Activated T-cell treated with anti-CD3 and anti-CD28 coated beads, Interleukin-2, amount 50 U/mL, for 4 hours (primary cell): ENCODE measurements at regions not wholly inside any gene's neighbourhood (a gene's known extent, or its start where the extent isn't known, plus 50 kb on each side); places are given as distances from the start of the nearest gene placed in this dataset.

ENCODE experiments used
- ATAC-seq, 2 donors: fragments of 200-7000 bp; cut with Tn5 transposase; one replicate each; pipeline ENCODE4 v1.10.0; 2021
- DNase-seq: peaks from one replicate; pipeline ENCODE4 v3.0.0-alpha.2; 2020
- H3K27me3 Mint-ChIP-seq: one replicate; pipeline ENCODE4 v1.8.0; 2021; ENCODE audit warnings: low read depth, mixed read lengths
- H3K36me3 Mint-ChIP-seq: one replicate; pipeline ENCODE4 v1.8.0; 2022; ENCODE audit warnings: mixed read lengths; ENCODE audit not compliant: insufficient read depth
- H3K4me1 Mint-ChIP-seq: one replicate; pipeline ENCODE4 v1.8.0; 2021; ENCODE audit warnings: low read depth, mixed read lengths
- H3K4me3 Mint-ChIP-seq: one replicate; pipeline ENCODE4 v1.8.0; 2021; ENCODE audit warnings: mild to moderate bottlenecking, moderate library complexity, mixed read lengths
- H3K9me3 Mint-ChIP-seq: one replicate; pipeline ENCODE4 v1.8.0; 2021; ENCODE audit warnings: mixed read lengths

DNA sequence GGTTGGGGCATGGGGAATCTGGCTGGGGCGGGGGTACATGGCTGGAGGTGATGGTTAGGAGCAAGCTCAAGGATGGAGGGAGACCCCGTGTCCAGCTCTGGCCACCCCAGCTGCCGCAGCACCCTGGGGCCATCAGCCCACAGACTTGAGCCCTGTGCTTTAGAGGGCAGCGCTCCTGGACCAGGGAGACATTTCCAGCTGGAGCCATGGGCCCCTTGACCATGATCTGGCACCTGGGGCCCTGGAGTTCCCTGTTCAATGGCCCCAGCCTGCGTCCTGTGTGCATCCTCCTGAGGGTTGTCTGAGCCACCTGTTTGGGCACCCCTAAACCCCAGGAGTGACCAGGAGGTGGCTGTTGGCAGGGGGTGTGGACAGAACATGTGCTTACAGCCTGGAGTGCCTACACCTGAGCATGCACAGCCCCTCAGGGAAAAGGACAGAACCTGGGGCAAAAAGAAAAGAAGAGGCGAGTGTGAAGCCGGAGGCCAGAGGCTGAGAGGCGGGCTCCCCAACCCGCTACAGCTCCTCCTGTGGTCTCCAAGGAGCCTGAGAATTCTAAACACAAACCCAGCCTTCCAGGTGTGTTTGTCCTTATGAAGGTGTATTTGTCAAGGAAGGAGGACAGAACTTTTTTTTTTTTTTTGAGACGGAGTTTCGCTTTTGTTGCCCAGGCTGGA is 126.7 kb downstream of the C9orf50 start:
- no peak for ATAC-seq
- Mint-ChIP-seq H3K4me1 (peaks cover 47% of the 10 kb centered on the region), H3K4me3 (no peak overlapping the region), H3K36me3 (peaks cover 6% of the 10 kb centered on the region), H3K27me3 (no peaks in the 10 kb centered on the region), H3K9me3 (no peaks in the 10 kb centered on the region)
- DNase-seq: no peak

DNA sequence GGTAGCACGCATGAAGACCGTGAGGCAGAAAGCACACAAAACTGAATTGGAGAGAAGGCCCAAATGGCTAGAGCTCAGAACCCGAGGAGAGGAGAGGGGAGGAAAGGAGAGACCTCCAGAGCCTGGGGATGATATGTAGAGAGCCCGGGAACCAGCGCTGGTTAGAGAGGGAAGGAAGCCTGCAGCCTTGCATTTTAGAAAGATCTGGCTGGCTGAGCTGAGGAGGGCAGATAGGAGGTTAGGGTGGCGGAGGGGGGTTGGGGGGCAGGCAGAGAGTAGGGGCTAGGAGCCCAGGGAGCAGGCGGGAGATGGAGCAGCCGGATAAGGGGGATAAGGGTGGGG is 127.2 kb downstream of the C9orf50 start:
- H3K36me3 Mint-ChIP-seq: peaks cover 6% of the 10 kb centered on the region
- H3K9me3 Mint-ChIP-seq: no peaks in the 10 kb centered on the region
- DNase-seq: no peak
- H3K27me3 Mint-ChIP-seq: no peaks in the 10 kb centered on the region
- H3K4me3 Mint-ChIP-seq: no peak overlapping the region
- ATAC-seq: no peak
- peaks cover 51% of the 10 kb centered on the region for H3K4me1 Mint-ChIP-seq

DNA sequence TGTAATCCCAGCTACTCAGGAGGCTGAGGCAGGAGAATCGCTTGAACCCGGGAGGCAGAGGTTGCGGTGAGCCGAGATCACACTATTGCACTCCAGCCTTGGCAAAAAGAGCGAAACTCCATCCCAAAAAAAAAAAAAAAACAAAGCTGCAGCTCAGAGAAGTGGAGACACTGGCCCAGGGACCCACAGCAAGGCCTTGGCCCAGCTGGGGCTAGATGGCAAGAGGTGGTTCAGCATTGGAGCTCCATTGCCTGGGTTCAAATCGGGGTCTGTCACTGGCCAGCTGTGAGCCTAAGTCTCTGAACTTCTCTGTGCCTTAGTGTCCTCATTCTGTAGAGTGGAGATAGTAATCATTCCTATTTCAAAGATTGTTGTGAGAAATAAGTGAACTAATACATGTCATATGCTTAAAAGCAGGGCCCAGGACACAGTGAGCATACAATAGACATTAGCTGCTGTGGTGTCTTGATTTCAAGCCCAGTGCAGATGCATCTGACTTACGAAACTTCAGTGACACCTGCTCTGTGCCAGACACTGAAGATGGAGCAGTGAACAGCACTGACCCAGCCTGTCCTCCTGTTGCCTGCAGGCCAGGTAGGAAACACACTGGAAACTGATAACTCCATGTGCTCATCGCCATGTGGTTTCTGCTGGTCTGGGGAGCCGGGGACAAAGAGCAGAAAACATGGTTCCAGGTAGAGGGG is 127.7 kb downstream of the C9orf50 start:
- H3K4me1 Mint-ChIP-seq: peaks cover 51% of the 10 kb centered on the region
- H3K4me3 Mint-ChIP-seq: no peak overlapping the region
- no peak for ATAC-seq
- H3K9me3 Mint-ChIP-seq: no peaks in the 10 kb centered on the region
- H3K27me3 Mint-ChIP-seq: no peaks in the 10 kb centered on the region
- peaks cover 6% of the 10 kb centered on the region for H3K36me3 Mint-ChIP-seq
- DNase-seq: no peak

DNA sequence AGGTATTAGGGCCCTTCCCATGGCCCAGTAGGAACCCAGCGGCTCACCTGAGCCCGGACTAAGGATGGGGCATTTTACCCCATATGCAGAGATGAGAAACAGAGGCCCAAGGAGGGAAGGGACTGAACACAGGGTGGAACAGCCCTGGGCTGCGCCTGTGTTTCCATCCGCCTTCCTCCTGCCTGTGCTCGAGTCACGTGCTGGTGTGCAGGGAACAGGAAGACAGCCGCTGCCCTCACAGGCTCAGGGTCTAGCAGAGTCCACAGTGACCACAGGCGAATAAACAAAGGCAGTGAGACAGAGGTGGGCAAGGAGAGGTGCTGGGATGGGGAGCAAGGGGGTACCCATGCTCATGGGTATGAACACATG is 129.4 kb downstream of the C9orf50 start:
- H3K27me3 Mint-ChIP-seq: no peaks in the 10 kb centered on the region
- H3K9me3 Mint-ChIP-seq: no peaks in the 10 kb centered on the region
- DNase-seq: no peak
- H3K36me3 Mint-ChIP-seq: peaks cover 6% of the 10 kb centered on the region
- no peak for ATAC-seq
- H3K4me3 Mint-ChIP-seq: no peak overlapping the region
- peaks cover 59% of the 10 kb centered on the region for H3K4me1 Mint-ChIP-seq

DNA sequence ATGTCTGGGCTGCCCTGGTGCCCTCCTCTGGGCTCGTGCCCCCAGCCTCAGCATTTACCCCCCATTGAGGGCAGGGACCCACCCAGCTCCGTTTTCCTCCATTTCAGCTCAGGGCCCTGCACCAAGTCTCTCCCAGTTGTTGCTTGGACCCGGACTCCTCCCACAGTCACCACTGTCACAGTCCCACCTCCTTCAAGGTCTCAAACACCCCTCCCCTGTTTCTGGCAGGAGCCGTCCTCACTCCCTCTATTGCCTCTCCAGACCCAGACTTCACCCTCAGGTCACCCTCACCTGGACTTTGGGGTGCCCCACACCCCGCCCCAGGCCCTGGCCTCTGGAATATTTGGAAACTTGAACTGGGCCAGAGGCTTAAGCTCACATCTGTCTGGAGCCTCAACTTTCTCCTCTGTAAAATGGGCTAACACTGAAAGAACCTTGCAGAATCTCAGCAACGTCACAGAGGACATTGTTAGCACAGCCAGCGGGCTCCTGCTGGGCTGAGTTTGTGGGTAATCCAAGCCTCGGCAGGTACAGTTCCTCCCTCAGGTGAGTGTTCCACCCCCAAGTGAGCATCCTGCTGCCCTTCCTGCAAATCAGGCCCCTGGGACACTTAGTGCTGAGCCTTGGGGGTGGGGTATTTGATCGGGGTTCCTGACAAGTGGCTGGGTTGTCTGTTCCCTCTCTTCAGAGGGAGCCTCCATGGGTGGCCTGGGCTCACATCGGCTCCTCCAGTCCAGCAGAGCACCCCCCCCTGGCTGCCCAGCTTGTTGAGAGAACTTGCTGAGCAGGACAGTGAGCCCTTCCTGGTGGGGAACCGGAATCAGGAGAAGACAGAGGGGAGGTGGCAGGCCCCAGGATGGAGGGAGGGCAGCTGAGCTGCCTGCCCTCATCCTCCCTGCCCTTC is 130.1 kb downstream of the C9orf50 start:
- no peak for DNase-seq
- H3K4me1 Mint-ChIP-seq: peaks cover 56% of the 10 kb centered on the region

DNA sequence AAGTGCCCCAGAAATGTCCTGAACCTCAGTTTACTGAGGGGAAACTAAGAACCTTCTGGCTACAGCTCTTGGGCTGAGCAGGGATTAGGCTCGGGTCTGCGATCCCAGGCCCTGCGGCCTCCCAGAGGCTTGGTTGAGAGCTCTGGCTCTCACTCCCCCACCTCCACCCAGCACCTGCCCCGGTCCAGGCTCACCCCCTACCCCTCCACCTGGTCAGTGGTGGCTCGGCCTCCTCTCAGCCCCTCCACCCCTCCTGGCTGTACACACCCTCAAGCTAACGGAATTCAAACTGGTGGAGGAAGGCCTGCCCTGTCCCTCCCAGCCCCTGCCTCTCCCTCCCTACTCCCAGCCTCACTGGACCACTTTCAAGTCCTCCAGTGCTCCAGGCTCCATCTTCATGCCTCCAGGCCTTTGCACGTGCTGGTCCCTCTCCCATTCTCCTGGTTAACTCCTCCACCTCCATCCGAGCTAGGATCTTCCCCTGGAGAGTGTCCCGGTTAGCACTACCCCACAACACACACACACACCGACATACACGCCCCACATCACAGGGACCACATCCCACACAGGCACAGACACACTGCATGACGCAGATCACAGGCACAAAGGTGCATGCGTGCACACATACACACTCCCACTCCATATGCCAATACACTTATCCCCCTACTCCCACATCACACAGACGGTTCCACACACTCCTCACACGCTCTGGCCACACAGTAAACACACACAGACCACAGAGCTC is 130.9 kb downstream of the C9orf50 start:
- Mint-ChIP-seq H3K4me1 (peaks cover 51% of the 10 kb centered on the region), H3K36me3 (peaks cover 6% of the 10 kb centered on the region), H3K4me3 (peak overlapping the region; percentile 87), H3K27me3 (no peaks in the 10 kb centered on the region), H3K9me3 (no peaks in the 10 kb centered on the region)
- ATAC-seq (peak; percentile 5 to 9), DNase-seq (peak; percentile 64)

More for the DNA sequence above, 130.1 kb downstream of the C9orf50 start:
- Mint-ChIP-seq H3K4me3 (peak overlapping the region; percentile 87), H3K9me3 (no peaks in the 10 kb centered on the region), H3K27me3 (no peaks in the 10 kb centered on the region), H3K36me3 (peaks cover 6% of the 10 kb centered on the region)
- ATAC-seq: no peak

DNA sequence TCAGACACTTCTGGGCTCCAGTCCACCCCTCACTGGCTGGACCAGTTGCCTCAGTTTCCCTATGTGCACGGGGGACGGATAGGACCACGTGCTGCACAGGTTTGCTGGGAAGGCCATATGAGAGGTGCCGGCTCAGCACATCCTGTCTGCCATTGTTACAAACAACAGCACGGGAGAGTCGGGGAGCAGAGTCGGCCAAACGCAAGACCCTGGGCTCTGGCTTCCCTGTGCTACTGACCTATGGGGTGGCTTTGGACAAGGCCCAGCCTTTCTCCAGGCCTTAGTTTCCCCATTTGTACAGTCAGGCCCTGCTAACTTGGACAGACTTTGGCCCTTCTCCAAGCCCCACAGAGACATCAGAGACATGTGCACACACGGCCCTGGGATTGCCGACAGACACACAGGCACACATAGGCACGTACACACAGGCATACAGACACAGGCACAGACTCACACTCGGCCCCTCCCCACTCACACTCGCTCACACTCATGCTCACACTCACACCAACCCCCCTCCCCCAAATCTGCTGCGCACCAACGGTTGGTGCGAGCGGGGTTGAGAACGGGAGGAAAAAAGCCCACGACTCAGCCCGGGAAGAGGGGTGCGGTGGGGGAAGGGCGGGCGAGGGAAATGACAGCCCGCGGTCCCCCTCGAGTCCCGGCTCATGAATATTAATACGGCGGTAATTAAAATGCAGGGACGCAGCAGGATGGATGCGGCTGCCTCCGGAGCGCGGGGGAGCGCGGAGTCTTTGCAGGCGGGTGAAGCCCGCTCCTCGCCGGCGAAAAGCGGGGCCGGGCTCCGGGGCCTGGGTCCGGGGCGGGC is 133.0 kb downstream of the C9orf50 start:
- Mint-ChIP-seq H3K36me3 (peaks cover 6% of the 10 kb centered on the region), H3K27me3 (no peaks in the 10 kb centered on the region), H3K4me1 (peaks cover 65% of the 10 kb centered on the region), H3K9me3 (no peaks in the 10 kb centered on the region), H3K4me3 (peak overlapping the region; percentile 80)
- DNase-seq: peak; percentile 60
- peak; percentile 19 to 34 for ATAC-seq

DNA sequence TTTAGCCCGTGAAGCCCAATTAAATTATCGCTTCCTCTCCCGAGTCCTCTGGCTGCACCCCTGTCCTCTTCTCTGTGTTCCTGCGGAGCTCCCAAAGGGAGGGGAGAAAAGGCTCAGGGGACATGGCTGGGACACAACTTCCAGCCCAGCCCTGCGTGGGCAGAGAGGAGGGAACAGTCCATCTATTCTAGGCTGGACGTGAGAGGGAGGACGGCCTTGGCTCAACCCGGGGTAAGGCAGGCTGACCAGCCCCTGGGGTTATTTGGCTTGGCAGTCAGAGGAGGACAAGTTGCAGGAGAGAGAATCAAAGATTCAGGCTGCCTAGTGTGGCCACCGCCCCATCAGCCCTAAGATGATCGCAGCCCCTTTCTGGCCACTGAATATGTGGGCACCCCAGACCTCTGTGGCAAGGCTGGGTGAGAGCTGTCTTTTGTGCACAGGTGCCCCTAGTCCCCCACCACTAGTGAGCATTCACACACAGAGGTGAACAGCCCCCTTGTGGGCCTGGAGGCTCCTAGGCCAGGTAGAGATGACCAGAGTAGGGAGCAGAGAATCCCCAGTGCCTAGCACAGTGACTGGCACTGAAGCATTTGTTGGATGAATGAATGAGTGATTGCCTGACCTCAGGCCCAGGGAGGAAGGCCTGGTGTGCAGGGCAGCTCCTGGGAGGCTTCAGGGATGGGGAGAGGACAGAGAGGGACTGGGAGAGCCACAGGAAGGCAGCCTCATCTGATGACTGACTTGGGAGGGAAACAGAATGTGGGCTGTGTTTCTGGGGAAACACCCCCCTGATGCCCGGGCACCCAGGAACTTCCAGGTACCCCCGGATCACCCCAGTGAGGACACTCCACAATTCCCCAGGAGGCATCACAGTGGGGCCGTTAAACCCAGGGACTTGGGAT is 133.9 kb downstream of the C9orf50 start:
- H3K36me3 Mint-ChIP-seq: peaks cover 3% of the 10 kb centered on the region
- H3K27me3 Mint-ChIP-seq: no peaks in the 10 kb centered on the region
- no peak for ATAC-seq
- H3K4me1 Mint-ChIP-seq: peaks cover 62% of the 10 kb centered on the region
- no peak for DNase-seq
- no peaks in the 10 kb centered on the region for H3K9me3 Mint-ChIP-seq
- H3K4me3 Mint-ChIP-seq: peak overlapping the region; percentile 80

DNA sequence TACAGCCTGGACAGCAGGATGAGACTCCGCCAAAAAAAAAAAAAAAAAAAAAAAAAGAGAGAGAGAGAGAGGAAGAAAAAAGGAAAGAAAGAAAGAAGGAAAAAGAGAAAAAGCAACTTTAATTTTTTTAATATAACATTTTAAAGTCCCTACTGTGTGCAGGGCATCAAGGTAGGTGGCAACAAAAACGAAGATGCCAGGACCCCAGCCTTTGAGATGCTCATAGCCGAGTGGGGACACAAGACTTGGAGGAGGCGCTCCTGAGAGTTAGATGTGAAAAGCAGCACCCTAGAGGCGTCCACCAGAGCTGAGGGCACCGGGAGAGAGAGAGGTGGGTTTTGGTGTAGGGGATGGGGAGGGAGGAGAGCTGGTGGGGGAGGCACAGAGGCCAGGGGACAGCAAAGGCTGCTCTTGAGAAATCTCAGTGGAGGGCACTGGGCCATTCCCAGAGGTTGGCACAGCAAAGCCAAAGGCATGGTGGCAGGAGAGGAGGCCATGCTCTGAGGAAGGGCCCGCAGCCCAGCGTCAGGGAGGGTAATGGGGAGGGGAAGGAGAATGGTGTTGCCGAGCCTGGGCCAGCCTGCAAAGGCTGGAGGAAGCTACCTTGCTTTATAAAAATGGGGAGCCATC is 135.6 kb downstream of the C9orf50 start:
- no peaks in the 10 kb centered on the region for H3K36me3 Mint-ChIP-seq
- H3K4me1 Mint-ChIP-seq: peaks cover 49% of the 10 kb centered on the region
- no peaks in the 10 kb centered on the region for H3K9me3 Mint-ChIP-seq
- no peaks in the 10 kb centered on the region for H3K27me3 Mint-ChIP-seq
- H3K4me3 Mint-ChIP-seq: no peak overlapping the region
- ATAC-seq (no peak), DNase-seq (no peak)

DNA sequence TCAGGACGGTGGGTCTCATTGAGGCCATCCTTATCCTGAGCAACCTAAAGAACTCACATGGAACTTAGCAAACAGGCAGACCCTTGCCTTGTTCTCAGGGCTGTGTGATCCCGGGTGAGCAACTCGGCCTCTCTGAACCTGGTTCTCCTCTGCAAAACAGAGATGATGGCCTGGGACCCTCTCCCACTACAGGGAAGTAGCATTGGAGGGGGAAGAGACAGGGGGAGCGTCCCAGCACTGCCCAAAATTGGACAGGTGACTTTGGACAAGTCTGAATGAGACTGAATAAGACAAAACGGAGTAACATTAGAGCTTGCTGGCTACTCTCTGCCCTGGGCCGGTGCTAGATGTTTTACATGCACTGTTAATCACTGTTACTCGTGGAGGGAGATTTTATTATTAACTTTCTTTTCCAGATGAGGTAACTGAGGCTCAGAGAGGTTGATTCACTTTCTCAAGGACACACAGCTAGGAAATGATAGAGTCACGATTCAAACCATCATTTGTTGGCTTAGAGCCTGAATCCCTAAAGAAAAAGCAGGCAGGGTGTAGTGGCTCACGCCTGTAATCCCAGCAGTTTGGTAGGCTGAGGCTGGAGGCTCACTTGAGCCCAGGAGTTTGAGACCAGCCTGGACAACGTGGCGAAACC is 136.4 kb downstream of the C9orf50 start:
- ATAC-seq: no peak
- H3K4me3 Mint-ChIP-seq: no peak overlapping the region

DNA sequence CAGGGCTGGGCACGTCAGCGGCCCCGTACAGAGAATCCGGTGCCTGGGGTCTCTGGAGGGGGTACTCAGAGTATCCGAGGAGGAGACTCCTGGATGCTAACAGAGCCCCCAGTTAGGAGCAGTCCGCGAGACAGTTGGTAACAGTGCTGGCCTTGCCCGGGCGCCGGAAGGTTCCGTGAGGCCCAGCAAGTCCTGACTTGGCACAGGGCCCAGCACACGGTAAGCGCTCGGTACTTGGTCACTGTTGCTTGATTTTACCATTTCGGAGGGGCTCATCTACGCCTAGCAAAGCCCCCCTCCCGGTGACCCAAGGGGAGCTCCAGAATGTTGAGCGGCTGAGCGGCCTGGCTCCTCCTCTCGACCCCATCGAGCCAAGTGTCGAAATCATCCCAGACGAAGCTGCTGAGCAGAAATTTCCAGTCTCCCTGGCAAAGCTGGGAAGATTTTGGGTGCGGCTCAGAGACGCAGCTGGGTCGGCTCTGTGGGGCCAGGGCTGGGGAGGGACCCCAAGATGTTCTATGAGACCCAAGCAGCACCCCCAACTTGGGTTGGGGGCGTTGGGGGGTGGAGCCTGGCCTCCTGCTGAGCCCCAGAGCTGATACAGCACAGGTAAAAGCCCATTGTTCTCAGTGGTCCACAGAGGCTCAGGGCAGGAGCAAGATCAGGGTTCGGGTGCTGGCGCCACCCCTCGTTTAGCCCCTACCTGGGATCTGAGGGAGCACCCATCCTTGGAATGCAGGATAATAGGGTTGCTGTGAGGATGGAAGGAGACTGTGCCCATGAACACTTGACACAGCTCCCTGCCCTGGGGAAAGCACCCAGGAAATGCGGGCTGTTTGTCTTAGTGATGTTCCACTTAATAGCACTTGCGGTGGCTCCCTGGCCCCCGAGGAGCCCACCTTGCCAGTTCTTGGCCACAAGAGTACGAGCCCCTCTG is 137.2 kb downstream of the C9orf50 start:
- Mint-ChIP-seq H3K27me3 (no peaks in the 10 kb centered on the region), H3K36me3 (no peaks in the 10 kb centered on the region), H3K4me1 (peaks cover 41% of the 10 kb centered on the region), H3K9me3 (no peaks in the 10 kb centered on the region), H3K4me3 (peak overlapping the region; percentile 69)
- no peak for ATAC-seq
- no peak for DNase-seq

More for the DNA sequence above, 136.4 kb downstream of the C9orf50 start:
- peaks cover 45% of the 10 kb centered on the region for H3K4me1 Mint-ChIP-seq
- no peaks in the 10 kb centered on the region for H3K27me3 Mint-ChIP-seq
- no peaks in the 10 kb centered on the region for H3K9me3 Mint-ChIP-seq
- DNase-seq: no peak
- no peaks in the 10 kb centered on the region for H3K36me3 Mint-ChIP-seq
